ENCODE measurements at regions not wholly inside any gene's neighbourhood (a gene's known extent, or its start where the extent isn't known, plus 50 kb on each side); places are given as distances from the start of the nearest gene placed in this dataset.

DNA sequence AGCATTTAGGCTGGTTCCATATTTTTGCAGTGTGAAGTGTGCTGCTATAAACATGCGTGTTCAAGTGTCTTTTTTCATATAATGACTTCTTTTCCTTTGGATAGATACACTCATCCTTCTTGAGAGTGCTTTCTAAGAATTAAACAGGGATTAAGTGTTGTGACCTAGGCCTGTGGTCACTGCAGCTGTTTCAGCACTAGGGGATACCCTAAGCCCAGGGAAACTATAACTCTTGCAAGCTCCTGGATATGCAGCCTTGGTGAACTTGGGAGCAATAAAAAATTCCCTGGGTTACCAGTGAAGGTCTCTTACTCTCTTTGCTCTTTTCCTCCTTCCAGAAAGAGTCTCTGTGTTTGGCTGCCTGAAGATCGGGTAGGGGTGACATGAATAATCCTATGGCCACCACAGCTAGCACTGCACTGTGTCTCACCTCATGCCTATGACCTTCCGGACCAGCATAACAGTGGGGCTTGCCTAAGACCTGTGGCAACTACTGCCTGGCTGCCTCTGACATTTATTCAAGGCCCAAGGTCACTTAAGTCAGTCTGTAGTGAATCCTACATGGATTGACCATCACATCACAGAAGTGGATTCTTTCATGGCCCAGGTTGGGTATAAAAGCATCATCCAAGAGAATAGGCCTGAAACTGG lies 799.7 kb downstream of the DACH1 start:
- ATAC-seq (replicated peaks in 1 of 4) (no peak), DNase-seq (no peak)
- H3K27ac ChIP-seq (ENCODE audit: low read length), result no peak overlapping the region
- H3K4me1 ChIP-seq (ENCODE audit: control insufficient read depth in 1 of 2, extremely low read depth in 1 of 2, insufficient read depth in 2 of 2, low read length in 2 of 2), result no peaks in the 10 kb centered on the region
- no peak overlapping the region for H3K27ac Mint-ChIP-seq
- H3K27me3 Mint-ChIP-seq, result no peaks in the 10 kb centered on the region
- CTCF ChIA-PET, result no interaction called here
- no peaks in the 10 kb centered on the region for H3K27me3 ChIP-seq (replicated peaks in 1 of 2; ENCODE audit: control insufficient read depth in 2 of 2, extremely low read depth in 1 of 2, insufficient read depth in 2 of 2, low read length in 1 of 2)
- H3K9me3 ChIP-seq, result no peaks in the 10 kb centered on the region
- peaks cover 7 to 29% (median 14%) of the 10 kb centered on the region in 3 donors for H3K9me3 Mint-ChIP-seq
- WGBS (ENCODE audit: insufficient coverage), result 88% methylated on average over 2 of the region's 3 CpGs
- no peaks in the 10 kb centered on the region for H3K36me3 ChIP-seq (ENCODE audit: control insufficient read depth in 2 of 2, extremely low read depth in 1 of 2, insufficient read depth in 1 of 2, low read length in 1 of 2)
- no peaks in the 10 kb centered on the region for H3K4me1 Mint-ChIP-seq
- no peak overlapping the region for H3K4me3 Mint-ChIP-seq
- POLR2A ChIA-PET, result no interaction called here
- H3K4me3 ChIP-seq (ENCODE audit: control insufficient read depth in 1 of 2, extremely low read depth in 1 of 2, low read length in 1 of 2), result no peak overlapping the region
- H3K36me3 Mint-ChIP-seq, result no peaks in the 10 kb centered on the region

DNA sequence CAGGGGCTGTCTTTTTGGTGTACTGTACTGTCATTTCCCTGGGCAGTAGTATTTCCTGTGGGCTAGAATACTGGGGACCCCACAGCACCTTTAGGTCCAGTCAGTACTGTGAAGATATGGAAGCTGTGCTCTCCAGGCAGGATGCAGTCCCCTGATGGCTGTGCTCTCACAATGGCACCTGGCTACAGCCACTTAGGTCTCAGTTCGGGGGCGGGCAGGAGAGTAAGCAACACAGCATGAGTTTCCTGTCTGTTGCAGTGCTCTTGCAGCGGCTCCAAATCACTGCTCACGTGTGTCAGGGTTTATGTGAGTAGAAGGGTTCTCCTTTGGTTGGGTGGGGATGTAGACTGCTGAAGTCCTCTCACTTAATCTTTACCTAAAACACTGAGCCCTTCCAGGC lies 810.4 kb downstream of the DACH1 start:
- CTCF ChIA-PET, result no interaction called here
- Histone ChIP-seq H3K4me1 (ENCODE audit: control insufficient read depth in 1 of 2, extremely low read depth in 1 of 2, insufficient read depth in 2 of 2, low read length in 2 of 2) (no peaks in the 10 kb centered on the region), H3K36me3 (ENCODE audit: control insufficient read depth in 2 of 2, extremely low read depth in 1 of 2, insufficient read depth in 1 of 2, low read length in 1 of 2) (no peaks in the 10 kb centered on the region), H3K9me3 (no peaks in the 10 kb centered on the region), H3K4me3 (ENCODE audit: control insufficient read depth in 1 of 2, extremely low read depth in 1 of 2, low read length in 1 of 2) (no peak overlapping the region), H3K27ac (ENCODE audit: low read length) (no peak overlapping the region), H3K27me3 (replicated peaks in 1 of 2; ENCODE audit: control insufficient read depth in 2 of 2, extremely low read depth in 1 of 2, insufficient read depth in 2 of 2, low read length in 1 of 2) (no peaks in the 10 kb centered on the region)
- H3K27me3 Mint-ChIP-seq, result no peaks in the 10 kb centered on the region
- DNase-seq (no peak), ATAC-seq (replicated peaks in 1 of 4) (no peak)
- H3K9me3 Mint-ChIP-seq, result peaks cover 0 to 18% (median 8%) of the 10 kb centered on the region in 3 donors
- H3K27ac Mint-ChIP-seq, result no peak overlapping the region
- POLR2A ChIA-PET, result no interaction called here
- no peaks in the 10 kb centered on the region for H3K4me1 Mint-ChIP-seq
- 100% methylated on average over 2 of the region's 4 CpGs for WGBS (ENCODE audit: insufficient coverage)
- no peak overlapping the region for H3K4me3 Mint-ChIP-seq
- no peaks in the 10 kb centered on the region for H3K36me3 Mint-ChIP-seq

DNA sequence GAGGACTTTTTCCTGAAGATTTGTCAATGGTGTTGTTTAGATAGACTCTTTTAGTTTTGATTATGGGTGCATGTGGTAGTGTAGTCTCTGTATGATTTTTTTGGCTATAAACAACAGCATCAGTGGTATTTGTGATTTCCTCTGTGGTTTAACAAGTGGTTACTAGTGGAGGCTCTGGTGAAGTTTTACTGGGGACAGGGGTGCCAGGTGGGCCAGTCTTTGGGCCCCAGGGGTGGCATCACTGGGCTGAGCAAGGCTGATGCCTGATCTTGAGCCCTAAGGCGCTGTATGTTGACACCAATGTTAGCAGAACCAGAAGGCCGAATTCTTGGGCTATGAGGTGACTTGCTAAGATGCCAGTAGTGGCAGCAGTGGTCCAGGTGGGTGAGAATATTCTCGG lies 811.4 kb downstream of the DACH1 start:
- POLR2A ChIA-PET, result no interaction called here
- no peaks in the 10 kb centered on the region for H3K36me3 ChIP-seq (ENCODE audit: control insufficient read depth in 2 of 2, extremely low read depth in 1 of 2, insufficient read depth in 1 of 2, low read length in 1 of 2)
- no peak overlapping the region for H3K4me3 ChIP-seq (ENCODE audit: control insufficient read depth in 1 of 2, extremely low read depth in 1 of 2, low read length in 1 of 2)
- H3K27ac Mint-ChIP-seq, result no peak overlapping the region
- H3K27me3 ChIP-seq (replicated peaks in 1 of 2; ENCODE audit: control insufficient read depth in 2 of 2, extremely low read depth in 1 of 2, insufficient read depth in 2 of 2, low read length in 1 of 2), result no peaks in the 10 kb centered on the region
- CTCF ChIA-PET, result no interaction called here
- H3K4me1 ChIP-seq (ENCODE audit: control insufficient read depth in 1 of 2, extremely low read depth in 1 of 2, insufficient read depth in 2 of 2, low read length in 2 of 2), result no peaks in the 10 kb centered on the region
- no peak overlapping the region for H3K4me3 Mint-ChIP-seq
- no peak overlapping the region for H3K27ac ChIP-seq (ENCODE audit: low read length)
- H3K27me3 Mint-ChIP-seq, result no peaks in the 10 kb centered on the region
- H3K4me1 Mint-ChIP-seq, result no peaks in the 10 kb centered on the region
- H3K9me3 ChIP-seq, result no peaks in the 10 kb centered on the region
- peaks cover 0 to 18% (median 8%) of the 10 kb centered on the region in 3 donors for H3K9me3 Mint-ChIP-seq
- no peak for DNase-seq
- no peak for ATAC-seq (replicated peaks in 1 of 4)
- H3K36me3 Mint-ChIP-seq, result no peaks in the 10 kb centered on the region
- WGBS (ENCODE audit: insufficient coverage), result 62% methylated on average over 3 of the region's 3 CpGs

DNA sequence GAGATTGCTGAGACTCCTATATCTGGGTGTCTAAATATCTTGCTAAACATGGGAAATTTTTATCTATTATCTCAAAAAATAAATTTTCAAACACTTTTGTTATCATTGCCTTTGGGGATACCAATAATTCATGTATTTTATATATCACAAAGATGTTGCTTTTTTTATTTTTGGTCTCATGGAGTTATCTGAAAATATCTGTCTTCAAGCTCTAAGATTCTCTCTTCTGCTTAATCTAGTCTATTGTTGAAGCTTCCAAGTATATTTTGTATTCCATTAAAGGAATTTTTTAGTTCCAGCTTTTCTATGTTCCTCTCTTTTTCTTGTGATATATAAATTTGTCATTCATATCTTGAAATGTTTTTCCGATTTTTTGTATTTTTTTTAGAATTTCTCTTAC lies 812.0 kb downstream of the DACH1 start:
- no peaks in the 10 kb centered on the region for H3K27me3 Mint-ChIP-seq
- H3K4me1 Mint-ChIP-seq, result no peaks in the 10 kb centered on the region
- no peaks in the 10 kb centered on the region for H3K27me3 ChIP-seq (replicated peaks in 1 of 2; ENCODE audit: control insufficient read depth in 2 of 2, extremely low read depth in 1 of 2, insufficient read depth in 2 of 2, low read length in 1 of 2)
- ChIA-PET POLR2A (no interaction called here), CTCF (no interaction called here)
- H3K4me1 ChIP-seq (ENCODE audit: control insufficient read depth in 1 of 2, extremely low read depth in 1 of 2, insufficient read depth in 2 of 2, low read length in 2 of 2), result no peaks in the 10 kb centered on the region
- DNase-seq (no peak), ATAC-seq (replicated peaks in 1 of 4) (no peak)
- H3K36me3 Mint-ChIP-seq, result no peaks in the 10 kb centered on the region
- no peaks in the 10 kb centered on the region for H3K36me3 ChIP-seq (ENCODE audit: control insufficient read depth in 2 of 2, extremely low read depth in 1 of 2, insufficient read depth in 1 of 2, low read length in 1 of 2)
- no peaks in the 10 kb centered on the region for H3K9me3 ChIP-seq
- no peak overlapping the region for H3K27ac Mint-ChIP-seq
- no CpG with 5 or more reads among the region's 1 CpG for WGBS (ENCODE audit: insufficient coverage)
- no peak overlapping the region for H3K4me3 ChIP-seq (ENCODE audit: control insufficient read depth in 1 of 2, extremely low read depth in 1 of 2, low read length in 1 of 2)
- no peak overlapping the region for H3K4me3 Mint-ChIP-seq
- H3K9me3 Mint-ChIP-seq, result peaks cover 0 to 18% (median 8%) of the 10 kb centered on the region in 3 donors
- no peak overlapping the region for H3K27ac ChIP-seq (ENCODE audit: low read length)

DNA sequence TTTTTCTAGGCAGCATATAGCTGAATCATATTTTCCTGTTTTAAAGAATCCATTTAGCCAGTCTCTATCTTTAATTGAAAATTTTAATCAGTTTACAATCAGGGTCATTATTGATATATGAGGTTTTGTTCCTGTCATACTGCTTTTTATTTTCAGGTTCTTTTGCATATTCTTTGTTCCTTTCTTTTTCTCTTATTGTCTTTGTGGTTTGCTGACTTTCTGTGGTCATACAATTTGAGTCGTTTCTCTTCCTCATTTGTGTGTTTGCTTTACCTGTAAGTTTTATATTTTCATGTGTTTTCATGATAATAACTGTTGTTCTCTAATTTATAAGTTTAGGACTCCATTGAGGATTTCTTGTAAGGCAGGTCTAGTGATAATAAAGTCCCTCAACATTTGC lies 812.6 kb downstream of the DACH1 start:
- Mint-ChIP-seq H3K36me3 (no peaks in the 10 kb centered on the region), H3K9me3 (peaks cover 6 to 18% (median 8%) of the 10 kb centered on the region in 3 donors), H3K4me1 (no peaks in the 10 kb centered on the region), H3K27me3 (no peaks in the 10 kb centered on the region), H3K27ac (no peak overlapping the region), H3K4me3 (no peak overlapping the region)
- H3K27me3 ChIP-seq (replicated peaks in 1 of 2; ENCODE audit: control insufficient read depth in 2 of 2, extremely low read depth in 1 of 2, insufficient read depth in 2 of 2, low read length in 1 of 2), result no peaks in the 10 kb centered on the region
- ChIA-PET CTCF (no interaction called here), POLR2A (no interaction called here)
- ATAC-seq (replicated peaks in 1 of 4) (no peak), DNase-seq (no peak)
- H3K36me3 ChIP-seq (ENCODE audit: control insufficient read depth in 2 of 2, extremely low read depth in 1 of 2, insufficient read depth in 1 of 2, low read length in 1 of 2), result no peaks in the 10 kb centered on the region
- H3K4me1 ChIP-seq (ENCODE audit: control insufficient read depth in 1 of 2, extremely low read depth in 1 of 2, insufficient read depth in 2 of 2, low read length in 2 of 2), result no peaks in the 10 kb centered on the region
- no CpG with 5 or more reads among the region's 1 CpG for WGBS (ENCODE audit: insufficient coverage)
- no peak overlapping the region for H3K4me3 ChIP-seq (ENCODE audit: control insufficient read depth in 1 of 2, extremely low read depth in 1 of 2, low read length in 1 of 2)
- no peak overlapping the region for H3K27ac ChIP-seq (ENCODE audit: low read length)
- H3K9me3 ChIP-seq, result no peaks in the 10 kb centered on the region

DNA sequence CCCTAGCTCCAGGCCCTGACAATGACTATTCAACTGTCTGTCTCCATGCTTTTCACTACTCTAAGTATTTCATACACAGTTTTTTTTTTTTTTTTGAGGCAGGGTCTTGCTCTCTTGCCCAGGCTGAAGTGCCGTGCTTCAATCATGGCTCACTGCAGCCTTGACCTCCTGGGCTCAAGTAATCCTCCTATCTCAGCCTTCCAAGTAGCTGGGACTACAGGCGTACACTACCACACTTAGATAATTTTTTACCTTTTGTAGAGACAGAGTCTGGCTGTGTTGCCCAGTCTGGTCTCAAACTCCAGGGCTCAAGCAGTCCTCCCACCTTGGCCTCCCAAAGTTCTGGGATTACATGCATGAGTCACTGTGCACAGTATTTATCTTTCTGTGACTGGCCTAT lies 815.4 kb downstream of the DACH1 start:
- ChIA-PET CTCF (no interaction called here), POLR2A (no interaction called here)
- no peaks in the 10 kb centered on the region for H3K4me1 Mint-ChIP-seq
- ATAC-seq (replicated peaks in 1 of 4) (no peak), DNase-seq (no peak)
- no peak overlapping the region for H3K4me3 ChIP-seq (ENCODE audit: control insufficient read depth in 1 of 2, extremely low read depth in 1 of 2, low read length in 1 of 2)
- H3K36me3 Mint-ChIP-seq, result no peaks in the 10 kb centered on the region
- H3K4me1 ChIP-seq (ENCODE audit: control insufficient read depth in 1 of 2, extremely low read depth in 1 of 2, insufficient read depth in 2 of 2, low read length in 2 of 2), result no peaks in the 10 kb centered on the region
- H3K27me3 Mint-ChIP-seq, result no peaks in the 10 kb centered on the region
- H3K27ac ChIP-seq (ENCODE audit: low read length), result no peak overlapping the region
- no peak overlapping the region for H3K27ac Mint-ChIP-seq
- H3K27me3 ChIP-seq (replicated peaks in 1 of 2; ENCODE audit: control insufficient read depth in 2 of 2, extremely low read depth in 1 of 2, insufficient read depth in 2 of 2, low read length in 1 of 2), result no peaks in the 10 kb centered on the region
- H3K36me3 ChIP-seq (ENCODE audit: control insufficient read depth in 2 of 2, extremely low read depth in 1 of 2, insufficient read depth in 1 of 2, low read length in 1 of 2), result no peaks in the 10 kb centered on the region
- peaks cover 2 to 18% (median 10%) of the 10 kb centered on the region in 3 donors for H3K9me3 Mint-ChIP-seq
- 80% methylated on average over 1 of the region's 2 CpGs for WGBS (ENCODE audit: insufficient coverage)
- H3K9me3 ChIP-seq, result no peaks in the 10 kb centered on the region
- H3K4me3 Mint-ChIP-seq, result no peak overlapping the region
